Fibroblast of mammary gland (primary cell): ENCODE measurements at regions not wholly inside any gene's neighbourhood (a gene's known extent, or its start where the extent isn't known, plus 50 kb on each side); places are given as distances from the start of the nearest gene placed in this dataset.
A peak's percentile ranks its signal among the peaks of the same experiment; 100 is the strongest.
"Not testable (repeated sequence)": the region's sequence is repeated elsewhere in the genome, so short reads cannot be mapped to it uniquely, and the experiment has no call there.

Experiments used
- DNase-seq: peaks from one replicate; pipeline ENCODE4 v3.0.0-alpha.2; 2010; ENCODE audit warnings: low read depth
- H3K4me3 ChIP-seq: 2 replicates; pipeline ENCODE4 v1.5.1; 2011; ENCODE audit warnings: low read depth, mild to moderate bottlenecking, low read length, moderate library complexity; ENCODE audit not compliant: control insufficient read depth
- CTCF ChIP-seq: conservative IDR thresholded peaks from 2 replicates; pipeline ENCODE4 v1.5.1; 2011; ENCODE audit warnings: low read depth, low read length, inconsistent platforms; ENCODE audit not compliant: control insufficient read depth, insufficient read depth

DNA sequence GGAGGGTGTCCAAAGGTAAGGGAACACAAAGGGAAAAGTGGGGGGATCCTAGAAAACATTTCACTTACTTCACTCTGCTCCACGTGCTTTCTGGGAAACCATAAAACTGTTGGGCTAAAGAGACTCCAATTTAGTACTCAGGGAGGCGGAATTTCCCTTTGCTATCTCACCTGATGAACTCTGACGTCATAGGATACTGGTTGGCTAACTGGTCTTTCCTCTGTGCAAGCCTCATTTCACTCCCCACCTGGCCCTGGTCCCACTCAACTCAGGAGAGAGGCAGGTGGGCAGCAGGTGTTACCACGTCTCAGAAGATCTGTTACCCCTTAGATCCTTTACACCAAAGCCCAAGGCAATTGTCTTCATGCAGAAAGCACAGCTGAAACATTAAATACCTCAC, 51.8 kb upstream of the PMAIP1 start:
- no peak overlapping the region for H3K4me3 ChIP-seq
- no peak for DNase-seq
- TF ChIP-seq CTCF, result no peak

DNA sequence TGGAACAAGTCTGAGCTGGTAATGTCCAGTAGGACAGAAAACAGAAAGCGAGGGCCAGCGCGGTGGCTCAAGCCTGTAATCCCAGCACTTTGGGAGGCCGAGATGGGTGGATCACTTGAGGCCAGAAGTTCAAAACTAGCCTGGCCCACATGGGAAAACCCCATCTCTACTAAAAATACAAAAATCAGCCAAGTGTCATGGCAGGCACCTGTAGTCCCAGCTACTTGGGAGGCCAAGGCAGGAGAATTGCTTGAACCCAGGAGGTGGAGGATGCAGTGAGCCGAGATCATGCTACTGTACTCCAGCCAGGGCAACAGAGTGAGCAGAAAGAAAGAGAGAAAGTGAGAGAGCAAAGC, 52.3 kb upstream of the PMAIP1 start:
- not testable (repeated sequence) for DNase-seq

DNA sequence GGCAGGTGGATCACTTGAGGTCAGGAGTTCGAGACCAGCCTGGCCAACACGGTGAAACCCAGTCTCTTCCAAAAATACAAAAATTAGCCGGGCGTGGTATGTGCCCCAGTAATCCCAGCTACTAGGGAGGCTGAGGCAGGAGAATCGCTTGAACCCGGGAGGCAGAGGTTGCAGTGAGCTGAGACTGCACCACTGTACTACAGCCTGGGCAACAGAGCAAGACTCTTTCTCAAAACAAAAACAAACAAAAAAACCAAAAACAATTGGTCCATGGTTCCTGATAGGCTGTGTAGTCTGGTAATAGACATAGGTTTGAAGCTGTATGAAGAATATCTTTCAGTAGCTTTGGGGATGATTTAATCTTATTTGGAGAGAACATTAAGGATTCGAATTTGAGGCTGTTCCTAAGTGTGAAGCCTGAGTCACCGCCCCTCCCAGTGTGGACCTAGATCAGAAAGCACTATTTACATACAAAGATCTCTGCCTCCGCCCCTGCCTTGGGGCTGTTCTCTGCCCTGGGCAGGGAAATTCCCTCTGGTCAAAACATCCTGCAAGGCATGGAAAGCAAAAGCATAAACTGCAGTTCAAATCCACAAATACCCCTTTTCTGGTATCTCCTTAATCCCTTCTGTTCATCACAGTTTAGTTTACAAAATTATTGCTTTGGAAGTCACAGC, 52.8 kb upstream of the PMAIP1 start:
- no peak overlapping the region for H3K4me3 ChIP-seq
- peak; percentile 31 for DNase-seq
- no peak for TF ChIP-seq CTCF

More for the DNA sequence above, 52.3 kb upstream of the PMAIP1 start:
- H3K4me3 ChIP-seq, result not testable (repeated sequence)

GRCh38 chr18:59842947-59843346, 56.8 kb upstream of the PMAIP1 start:
- no peak overlapping the region for H3K4me3 ChIP-seq
- DNase-seq, result no peak
- TF ChIP-seq CTCF, result no peak

- DNase-seq, result no peak
- peak; percentile 25 for TF ChIP-seq CTCF
- no peak overlapping the region for H3K4me3 ChIP-seq
These were observed 59.7 kb upstream of the PMAIP1 start for GRCh38 chr18:59839931-59840685.

GRCh38 chr18:59839246-59839645, 60.5 kb upstream of the PMAIP1 start:
- DNase-seq, result no peak
- no peak overlapping the region for H3K4me3 ChIP-seq
- TF ChIP-seq CTCF, result no peak

GRCh38 chr18:59837586-59837985, 62.2 kb upstream of the PMAIP1 start:
- peak; percentile 97 for TF ChIP-seq CTCF
- no peak overlapping the region for H3K4me3 ChIP-seq
- DNase-seq, result peak; percentile 71
